ENCODE measurements at regions not wholly inside any gene's neighbourhood (a gene's known extent, or its start where the extent isn't known, plus 50 kb on each side); places are given as distances from the start of the nearest gene placed in this dataset.

- no peak for DNase-seq
These were observed 1676.7 kb upstream of the TENM3 start for GRCh38 chr4:180566492-180566891.

- no peak for DNase-seq
These were observed 1676.1 kb upstream of the TENM3 start for GRCh38 chr4:180567080-180567479.

GRCh38 chr4:180571516-180572055, 1671.6 kb upstream of the TENM3 start:
- no peak for DNase-seq

- DNase-seq: no peak
These were observed 1665.0 kb upstream of the TENM3 start for GRCh38 chr4:180578175-180578574.

GRCh38 chr4:180581061-180581460, 1662.1 kb upstream of the TENM3 start:
- DNase-seq: no peak

GRCh38 chr4:180587379-180587778, 1655.8 kb upstream of the TENM3 start:
- no peak for DNase-seq

GRCh38 chr4:180589575-180589974, 1653.6 kb upstream of the TENM3 start:
- no peak for DNase-seq

GRCh38 chr4:180596888-180597483, 1646.2 kb upstream of the TENM3 start:
- no peak for DNase-seq

- DNase-seq: no peak
These were observed 1644.9 kb upstream of the TENM3 start for GRCh38 chr4:180598281-180598680.

GRCh38 chr4:180603791-180604190, 1639.4 kb upstream of the TENM3 start:
- DNase-seq: no peak

- no peak for DNase-seq
These were observed 1632.9 kb upstream of the TENM3 start for GRCh38 chr4:180610324-180610723.

- no peak for DNase-seq
These were observed 1627.5 kb upstream of the TENM3 start for GRCh38 chr4:180615746-180616145.

- no peak for DNase-seq
These were observed 1626.0 kb upstream of the TENM3 start for GRCh38 chr4:180617196-180617595.

- DNase-seq: no peak
These were observed 1624.8 kb upstream of the TENM3 start for GRCh38 chr4:180618396-180618795.

GRCh38 chr4:180619440-180619839, 1623.8 kb upstream of the TENM3 start:
- DNase-seq: no peak

- DNase-seq: no peak
These were observed 1620.9 kb upstream of the TENM3 start for GRCh38 chr4:180622254-180622653.

- DNase-seq: no peak
These were observed 1617.5 kb upstream of the TENM3 start for GRCh38 chr4:180625653-180626052.

- no peak for DNase-seq
These were observed 1613.1 kb upstream of the TENM3 start for GRCh38 chr4:180630012-180630665.

GRCh38 chr4:180634306-180634705, 1608.9 kb upstream of the TENM3 start:
- DNase-seq: no peak

- no peak for DNase-seq
These were observed 1607.9 kb upstream of the TENM3 start for GRCh38 chr4:180635281-180635680.

- DNase-seq: no peak
These were observed 1606.4 kb upstream of the TENM3 start for GRCh38 chr4:180636696-180637404.

- DNase-seq: no peak
These were observed 1605.6 kb upstream of the TENM3 start for GRCh38 chr4:180637616-180638015.

GRCh38 chr4:180640193-180640592, 1603.0 kb upstream of the TENM3 start:
- no peak for DNase-seq

GRCh38 chr4:180641495-180641894, 1601.7 kb upstream of the TENM3 start:
- no peak for DNase-seq

Data from DMS 273 treated with DMSO at 0.1 percent for 48 hours (cell line).